GM13976 (cell line): ENCODE measurements at regions not wholly inside any gene's neighbourhood (a gene's known extent, or its start where the extent isn't known, plus 50 kb on each side); places are given as distances from the start of the nearest gene placed in this dataset.
"Not testable (repeated sequence)": the region's sequence is repeated elsewhere in the genome, so short reads cannot be mapped to it uniquely, and the experiment has no call there.

Source experiments
- DNase-seq: peaks from one replicate; pipeline ENCODE4 v3.0.0; 2012; ENCODE audit warnings: low spot score
- CTCF ChIP-seq: IDR thresholded peaks from 2 replicates; pipeline ENCODE4 v1.5.1; 2012; ENCODE audit warnings: borderline replicate concordance, mild to moderate bottlenecking; ENCODE audit not compliant: insufficient read depth; ENCODE audit errors: extremely low read depth, missing control alignments, control extremely low read depth
- in situ Hi-C: fragments of 300-500 bp; cut with MboI; formaldehyde crosslinking; loops from one replicate; pipeline ENCODE4 v1.12.0; 2022; ENCODE audit warnings: low sequenced_read_pairs, mixed read lengths, inconsistent platforms; ENCODE audit not compliant: unreplicated experiment

GRCh38 chr5:103990064-103990463 is 427.5 kb upstream of the NUDT12 start:
- no peak for TF ChIP-seq CTCF
- in situ Hi-C loops = no loop called here
- no peak for DNase-seq

- TF ChIP-seq CTCF = no peak
- in situ Hi-C loops = no loop called here
- no peak for DNase-seq
Observed at GRCh38 chr5:103981592-103981991, 419.0 kb upstream of the NUDT12 start.

- no peak for DNase-seq
- in situ Hi-C loops = no loop called here
- no peak for TF ChIP-seq CTCF
Observed at GRCh38 chr5:103973669-103974068, 411.1 kb upstream of the NUDT12 start.

GRCh38 chr5:103966295-103966694 is 403.7 kb upstream of the NUDT12 start:
- DNase-seq, in situ Hi-C loops: not testable (repeated sequence)

GRCh38 chr5:103962023-103962422 is 399.4 kb upstream of the NUDT12 start:
- in situ Hi-C loops = no loop called here

GRCh38 chr5:103953601-103954382 is 391.2 kb upstream of the NUDT12 start:
- TF ChIP-seq CTCF = no peak
- no peak for DNase-seq
- in situ Hi-C loops = no loop called here

More at GRCh38 chr5:103962023-103962422, 399.4 kb upstream of the NUDT12 start:
- TF ChIP-seq CTCF = no peak
- no peak for DNase-seq

GRCh38 chr5:103951776-103952175 is 389.2 kb upstream of the NUDT12 start:
- in situ Hi-C loops = no loop called here
- DNase-seq = no peak
- TF ChIP-seq CTCF = no peak
